Liver (tissue), 8 donors: ENCODE measurements at regions not wholly inside any gene's neighbourhood (a gene's known extent, or its start where the extent isn't known, plus 50 kb on each side); places are given as distances from the start of the nearest gene placed in this dataset.

Experiments used
- DNase-seq: peaks from one replicate; pipeline ENCODE4 v3.0.0-alpha.2; 2017; ENCODE audit warnings: low spot score
- H3K27ac ChIP-seq, 2 donors: one replicate each; pipeline ENCODE4 v1.7.0; 2013; ENCODE audit warnings: inconsistent platforms in 2 of 2, low read length in 2 of 2, control low read depth in 1 of 2, low read depth in 1 of 2, mild to moderate bottlenecking in 1 of 2
- H3K27me3 ChIP-seq, 4 donors: one replicate each; pipeline versions ENCODE4 v1.6.1 to v1.7.0; 2013; ENCODE audit warnings: low read length in 3 of 4, inconsistent platforms in 1 of 4, mild to moderate bottlenecking in 1 of 4, moderate library complexity in 1 of 4; ENCODE audit not compliant: control insufficient read depth in 4 of 4, insufficient read depth in 4 of 4
- H3K36me3 ChIP-seq, 4 donors: one replicate each; pipeline versions ENCODE4 v1.6.1 to v1.7.0; 2013; ENCODE audit warnings: low read length in 3 of 4, mild to moderate bottlenecking in 3 of 4, low read depth in 1 of 4, moderate library complexity in 1 of 4; ENCODE audit not compliant: control insufficient read depth in 4 of 4, insufficient read depth in 3 of 4
- H3K4me1 ChIP-seq, 4 donors: one replicate each; pipeline versions ENCODE4 v1.6.1 to v1.7.0; 2013; ENCODE audit warnings: low read length in 3 of 4, mild to moderate bottlenecking in 3 of 4, moderate library complexity in 1 of 4; ENCODE audit not compliant: control insufficient read depth in 4 of 4, insufficient read depth in 4 of 4
- H3K4me3 ChIP-seq, 3 donors: one replicate each; pipeline versions ENCODE4 v1.6.1 to v1.7.0; 2013; ENCODE audit warnings: low read length in 3 of 3, control low read depth in 1 of 3, low read depth in 1 of 3, mild to moderate bottlenecking in 1 of 3
- H3K9ac ChIP-seq, 2 donors: one replicate each; pipeline ENCODE4 v1.7.0; 2013; ENCODE audit warnings: low read length in 2 of 2, mild to moderate bottlenecking in 2 of 2, moderate library complexity in 2 of 2, control low read depth in 1 of 2, low read depth in 1 of 2
- H3K9me3 ChIP-seq, 4 donors: one replicate each; pipeline versions ENCODE4 v1.6.1 to v1.7.0; 2013; ENCODE audit warnings: low read length in 3 of 4; ENCODE audit not compliant: control insufficient read depth in 4 of 4
- CTCF ChIP-seq: fragments of 150-350 bp; IDR thresholded peaks from 2 replicates; pipeline ENCODE4 v1.5.1; 2017; ENCODE audit warnings: improper control_type of control experiment, low read depth, low read length; ENCODE audit not compliant: missing input control
- EGR1 ChIP-seq, 2 donors: IDR thresholded peaks; 2 replicates each; pipeline ENCODE4 v1.6.1; 2016 to 2018; ENCODE audit warnings: antibody characterized with exemption in 2 of 2, low read depth in 2 of 2
- FOXA1 ChIP-seq: IDR thresholded peaks from 2 replicates; pipeline ENCODE4 v1.6.1; 2016; ENCODE audit warnings: antibody characterized with exemption
- FOXA2 ChIP-seq: IDR thresholded peaks from 2 replicates; pipeline ENCODE4 v1.6.1; 2016; ENCODE audit warnings: antibody characterized with exemption
- GABPA ChIP-seq, 2 donors: IDR thresholded peaks in 1 of 2; conservative IDR thresholded peaks in 1 of 2; 2 replicates each; pipeline ENCODE4 v1.6.1; 2016; ENCODE audit warnings: antibody characterized with exemption in 2 of 2, mild to moderate bottlenecking in 1 of 2, moderate library complexity in 1 of 2
- HNF4G ChIP-seq: IDR thresholded peaks from 2 replicates; pipeline ENCODE4 v1.6.1; 2016; ENCODE audit warnings: antibody characterized with exemption
- JUND ChIP-seq, 2 donors: IDR thresholded peaks; 2 replicates each; pipeline ENCODE4 v1.6.1; 2016; ENCODE audit warnings: antibody characterized with exemption in 2 of 2
- RAD21 ChIP-seq, 2 donors: IDR thresholded peaks; 2 replicates each; pipeline ENCODE4 v1.6.1; 2016; ENCODE audit warnings: antibody characterized with exemption in 2 of 2, mild to moderate bottlenecking in 2 of 2
- REST ChIP-seq: IDR thresholded peaks from 2 replicates; pipeline ENCODE4 v1.6.1; 2016; ENCODE audit warnings: antibody characterized with exemption, mild to moderate bottlenecking
- RXRA ChIP-seq, 2 donors: IDR thresholded peaks; 2 replicates each; pipeline ENCODE4 v1.6.1; 2017 to 2018; ENCODE audit warnings: antibody characterized with exemption in 2 of 2, mild to moderate bottlenecking in 1 of 2
- TAF1 ChIP-seq: conservative IDR thresholded peaks from 2 replicates; pipeline ENCODE4 v1.6.1; 2016; ENCODE audit warnings: antibody characterized with exemption, mild to moderate bottlenecking
- YY1 ChIP-seq: IDR thresholded peaks from 2 replicates; pipeline ENCODE4 v1.6.1; 2016; ENCODE audit warnings: antibody characterized with exemption, mild to moderate bottlenecking
- ZBTB33 ChIP-seq: IDR thresholded peaks from 2 replicates; pipeline ENCODE4 v1.6.1; 2016; ENCODE audit warnings: antibody characterized with exemption
- WGBS: extraction: QIAGEN DNeasy Blood & Tissue Kit; methylation state at CpG from one replicate; pipeline ENCODE4 v1.1.7; 2013; 5-methylcytosine and 5-hydroxymethylcytosine counted together
- TF ChIP-seq, protein P1 (sequence below): IDR thresholded peaks from 2 replicates; pipeline ENCODE4 v1.6.1; 2016; ENCODE audit warnings: antibody characterized with exemption
- TF ChIP-seq, protein P2 (sequence below): IDR thresholded peaks from 2 replicates; pipeline ENCODE4 v1.6.1; 2016; ENCODE audit warnings: antibody characterized with exemption
- donor health status: healthy.
- donor health status: healthy.
- donor health status: healthy.
- donor health status: healthy.
- donor health status: healthy.

- Histone ChIP-seq H3K36me3 (no peaks in the 10 kb centered on the region), H3K27me3 (no peaks in the 10 kb centered on the region), H3K27ac (no peak overlapping the region), H3K9me3 (no peaks in the 10 kb centered on the region), H3K9ac (no peak overlapping the region), H3K4me3 (no peak overlapping the region), H3K4me1 (no peaks in the 10 kb centered on the region)
- 35% methylated on average over 3 of the region's 3 CpGs for WGBS
- DNase-seq: no peak
- TF ChIP-seq GABPA (IDR thresholded peaks at IDR 0.05 in 1 of 2, conservative IDR thresholded peaks at IDR 0.05 in 1 of 2) (no peak), RAD21 (IDR thresholded peaks at IDR 0.05) (no peak), HNF4G (no peak), ZBTB33 (no peak), REST (no peak), RXRA (IDR thresholded peaks at IDR 0.05) (no peak), TAF1 (no peak), FOXA2 (no peak), CTCF (no peak), YY1 (no peak), JUND (IDR thresholded peaks at IDR 0.05) (no peak), FOXA1 (no peak)
- TF ChIP-seq, protein P1, sequence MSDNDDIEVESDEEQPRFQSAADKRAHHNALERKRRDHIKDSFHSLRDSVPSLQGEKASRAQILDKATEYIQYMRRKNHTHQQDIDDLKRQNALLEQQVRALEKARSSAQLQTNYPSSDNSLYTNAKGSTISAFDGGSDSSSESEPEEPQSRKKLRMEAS: no peak
- TF ChIP-seq, protein P2, sequence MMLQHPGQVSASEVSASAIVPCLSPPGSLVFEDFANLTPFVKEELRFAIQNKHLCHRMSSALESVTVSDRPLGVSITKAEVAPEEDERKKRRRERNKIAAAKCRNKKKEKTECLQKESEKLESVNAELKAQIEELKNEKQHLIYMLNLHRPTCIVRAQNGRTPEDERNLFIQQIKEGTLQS: no peak
Measured at GRCh38 chr6:119511024-119511423, 161.5 kb upstream of the MAN1A1 start.

- no peak overlapping the region for H3K9ac ChIP-seq
- no peak for TF ChIP-seq YY1
- no peak for TF ChIP-seq TAF1
- TF ChIP-seq EGR1 (IDR thresholded peaks at IDR 0.05; ENCODE audit: low read depth in 2 of 2): no peak
- no peak for TF ChIP-seq RXRA (IDR thresholded peaks at IDR 0.05)
- TF ChIP-seq, protein P1: no peak
- H3K27me3 ChIP-seq: no peaks in the 10 kb centered on the region
- 94% methylated on average over 2 of the region's 2 CpGs for WGBS
- no peak overlapping the region for H3K4me3 ChIP-seq
- H3K9me3 ChIP-seq: no peaks in the 10 kb centered on the region
- no peaks in the 10 kb centered on the region for H3K4me1 ChIP-seq
- no peak overlapping the region for H3K27ac ChIP-seq
- DNase-seq: no peak
- no peaks in the 10 kb centered on the region for H3K36me3 ChIP-seq
Measured at GRCh38 chr6:119510246-119510645, 160.7 kb upstream of the MAN1A1 start.
